MCF 10A (cell line): ENCODE measurements at regions not wholly inside any gene's neighbourhood (a gene's known extent, or its start where the extent isn't known, plus 50 kb on each side); places are given as distances from the start of the nearest gene placed in this dataset.
"Not testable (repeated sequence)": the region's sequence is repeated elsewhere in the genome, so short reads cannot be mapped to it uniquely, and the experiment has no call there.

ENCODE experiments used
- BruUV-seq: library from RNA; stranded (reverse); fragments of 400-500 nt; replicated peaks from 2 replicates; lab custom pipeline; 2021; lab: Mats Ljungman, UMichigan
- CTCF ChIA-PET: fragments of 300-600 bp; sonication (Branson Sonifier 250); formaldehyde crosslinking; extraction: SDS; loops from one replicate; lab custom pipeline; 2021; ENCODE audit warnings: antibody characterized with exemption, inconsistent platforms; lab: Yijun Ruan, JAX
- POLR2A ChIA-PET: fragments of 300-600, 350-650 bp; sonication (Branson Sonifier 250); formaldehyde crosslinking; extraction: SDS; loops from one replicate; lab custom pipeline; 2020; ENCODE audit warnings: antibody characterized with exemption, inconsistent platforms; lab: Yijun Ruan, JAX
- DNase-seq: peaks from one replicate; pipeline ENCODE4 v3.0.0-alpha.2; 2018; ENCODE audit not compliant: unreplicated experiment
- H3K27ac Mint-ChIP-seq: one replicate; pipeline ENCODE4 v1.8.0; 2022; ENCODE audit warnings: mild to moderate bottlenecking, low read depth, mixed read lengths; ENCODE audit not compliant: unreplicated experiment
- H3K27me3 Mint-ChIP-seq: one replicate; pipeline ENCODE4 v1.8.0; 2022; ENCODE audit warnings: mixed read lengths; ENCODE audit not compliant: insufficient read depth, unreplicated experiment
- H3K36me3 Mint-ChIP-seq: one replicate; pipeline ENCODE4 v1.8.0; 2022; ENCODE audit warnings: mild to moderate bottlenecking, moderate library complexity, mixed read lengths; ENCODE audit not compliant: insufficient read depth, unreplicated experiment
- H3K4me1 Mint-ChIP-seq: one replicate; pipeline ENCODE4 v1.8.0; 2022; ENCODE audit warnings: mixed read lengths; ENCODE audit not compliant: insufficient read depth, unreplicated experiment
- H3K4me3 Mint-ChIP-seq: one replicate; pipeline ENCODE4 v1.8.0; 2022; ENCODE audit warnings: mild to moderate bottlenecking, moderate library complexity, mixed read lengths; ENCODE audit not compliant: unreplicated experiment
- H3K9me3 Mint-ChIP-seq: one replicate; pipeline ENCODE4 v1.8.0; 2022; ENCODE audit warnings: mixed read lengths; ENCODE audit not compliant: unreplicated experiment
- CTCF ChIP-seq: fragments of 200-600 bp; IDR thresholded peaks from one replicate; pipeline ENCODE4 v1.8.0; 2022; ENCODE audit warnings: antibody characterized with exemption, mild to moderate bottlenecking; ENCODE audit not compliant: unreplicated experiment
- intact Hi-C: fragments of 100-400 bp; cut with micrococcal nuclease; formaldehyde crosslinking; loops from 2 replicates; pipeline ENCODE4 v1.14.1; 2022

DNA sequence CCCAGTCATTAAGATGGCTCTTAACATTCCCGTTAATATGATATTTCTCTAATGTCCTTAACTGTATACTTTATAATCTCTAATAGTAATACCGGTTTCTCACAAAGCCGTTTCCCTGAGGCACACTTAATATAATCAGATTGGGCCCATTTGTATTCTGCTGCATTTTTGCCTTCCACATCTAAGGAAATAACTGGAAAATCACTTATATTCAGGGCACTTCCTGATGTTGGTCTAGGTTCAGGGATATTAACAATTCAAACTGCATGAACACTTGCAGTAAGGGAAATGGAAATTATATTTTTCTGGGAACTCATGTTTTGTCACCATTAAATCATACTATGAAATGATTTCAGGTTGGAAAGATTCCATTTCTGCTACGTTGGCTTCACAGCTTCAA lies 119.8 kb downstream of the TPR start:
- ChIA-PET POLR2A (no interaction called here), CTCF (no interaction called here)
- peaks cover 3% of the 10 kb centered on the region for H3K9me3 Mint-ChIP-seq
- intact Hi-C loops, result no loop called here
- H3K36me3 Mint-ChIP-seq, result no peaks in the 10 kb centered on the region
- no TSS peak for BruUV-seq
- no peaks in the 10 kb centered on the region for H3K27me3 Mint-ChIP-seq
- H3K4me3 Mint-ChIP-seq, result no peak overlapping the region
- no peaks in the 10 kb centered on the region for H3K4me1 Mint-ChIP-seq
- no peak for DNase-seq
- no peak overlapping the region for H3K27ac Mint-ChIP-seq
- TF ChIP-seq CTCF, result no peak

GRCh38 chr1:186250529-186250928 lies 124.5 kb downstream of the TPR start:
- ChIA-PET CTCF (interaction anchor here (0.7 kb wide), 1 partner anchor 515 kb away, joined by 3 read pairs; no protein-coding TSS in a partner anchor), POLR2A (no interaction called here)
- TF ChIP-seq CTCF, result no peak
- peaks cover 15% of the 10 kb centered on the region for H3K9me3 Mint-ChIP-seq
- BruUV-seq, result no TSS peak
- no peaks in the 10 kb centered on the region for H3K36me3 Mint-ChIP-seq
- H3K4me3 Mint-ChIP-seq, result no peak overlapping the region
- intact Hi-C loops, result no loop called here
- no peak overlapping the region for H3K27ac Mint-ChIP-seq
- H3K4me1 Mint-ChIP-seq, result no peaks in the 10 kb centered on the region
- no peak for DNase-seq
- no peaks in the 10 kb centered on the region for H3K27me3 Mint-ChIP-seq

DNA sequence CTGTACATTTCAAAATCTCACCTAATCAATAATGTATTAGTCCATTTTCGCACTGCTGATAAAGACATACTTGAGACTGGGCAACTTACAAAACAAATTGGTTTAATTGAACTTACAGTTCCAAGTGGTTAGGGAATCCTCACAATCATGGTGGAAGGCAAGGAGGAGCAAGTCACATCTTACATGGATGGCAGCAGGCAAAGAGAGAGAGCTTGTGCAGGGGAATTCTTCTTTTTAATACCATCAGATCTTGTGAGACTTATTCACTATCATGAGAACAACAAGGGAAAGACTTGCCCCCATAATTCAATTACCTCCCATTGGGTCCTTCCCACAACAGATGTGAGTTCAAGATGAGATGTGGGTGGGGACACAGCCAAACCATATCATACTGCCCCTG lies 126.4 kb downstream of the TPR start:
- H3K36me3 Mint-ChIP-seq, BruUV-seq, intact Hi-C loops, H3K4me3 Mint-ChIP-seq, CTCF ChIA-PET, DNase-seq, H3K27me3 Mint-ChIP-seq, H3K27ac Mint-ChIP-seq, H3K4me1 Mint-ChIP-seq: not testable (repeated sequence)
- peaks cover 15% of the 10 kb centered on the region for H3K9me3 Mint-ChIP-seq
- POLR2A ChIA-PET, result interaction anchor here (0.9 kb wide), 1 partner anchor 10 kb away, joined by 3 read pairs; no protein-coding TSS in a partner anchor

DNA sequence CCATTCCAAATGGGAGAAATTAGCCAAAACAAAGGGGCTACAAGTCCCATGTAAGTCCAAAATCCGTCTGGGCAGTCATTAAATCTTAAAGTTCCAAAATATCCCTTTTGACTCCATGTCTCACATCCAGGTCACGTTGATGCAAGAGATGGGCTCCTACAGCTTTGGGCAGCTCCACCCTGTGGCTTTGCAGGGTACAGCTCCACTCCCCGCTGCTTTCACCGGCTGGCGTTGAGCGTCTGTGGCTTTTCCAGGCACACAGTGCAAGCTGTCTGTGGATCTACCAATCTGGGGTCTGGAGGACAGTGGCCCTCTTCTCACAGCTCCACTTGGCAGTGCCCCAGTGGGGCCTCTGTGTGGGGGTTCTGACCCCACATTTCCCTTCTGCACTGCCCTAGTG lies 130.2 kb downstream of the TPR start:
- ChIA-PET POLR2A (no interaction called here), CTCF (interaction anchor here (0.9 to 1.0 kb wide), 2 partner anchors 17 to 23 kb away, joined by 3 to 5 read pairs; no protein-coding TSS in a partner anchor)
- TF ChIP-seq CTCF, result no peak
- Mint-ChIP-seq H3K4me3 (no peak overlapping the region), H3K36me3 (no peaks in the 10 kb centered on the region), H3K4me1 (no peaks in the 10 kb centered on the region), H3K27ac (no peak overlapping the region), H3K27me3 (no peaks in the 10 kb centered on the region), H3K9me3 (peaks cover 8% of the 10 kb centered on the region)
- intact Hi-C loops, result no loop called here
- peak; percentile 18 for DNase-seq
- BruUV-seq, result no TSS peak
